ENCODE measurements at regions not wholly inside any gene's neighbourhood (a gene's known extent, or its start where the extent isn't known, plus 50 kb on each side); places are given as distances from the start of the nearest gene placed in this dataset.

DNA sequence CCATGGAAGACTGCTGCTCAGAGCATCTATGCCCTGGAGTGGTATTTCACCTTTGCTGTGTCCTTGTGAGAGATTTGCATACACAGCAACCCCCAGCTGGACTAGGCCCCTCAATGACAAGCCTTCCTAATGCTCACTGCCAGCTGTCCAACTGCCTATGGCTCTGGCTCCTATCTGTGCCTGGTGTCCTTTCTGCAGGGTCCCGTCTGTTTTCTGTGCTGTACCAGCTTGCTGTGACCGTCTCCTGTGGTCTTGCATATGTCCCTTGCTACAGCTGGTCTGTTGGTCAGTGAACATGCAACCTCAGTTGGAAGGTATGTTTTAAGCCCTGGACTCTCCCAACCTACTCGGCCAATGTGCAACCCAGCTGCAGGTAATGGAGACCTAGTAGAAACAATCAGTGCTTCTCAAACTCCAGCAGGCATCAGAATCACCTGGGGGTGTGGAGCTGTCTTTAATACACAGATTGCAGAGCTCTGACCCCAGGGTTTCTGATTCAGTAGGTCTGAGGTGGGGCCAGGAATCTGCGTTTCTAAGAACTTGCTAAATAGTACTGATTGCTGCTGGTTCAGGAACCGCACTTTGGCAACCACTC lies 306.4 kb upstream of the ZNF32 start:
- 89 to 93% methylated on average over 5 of the region's 5 CpGs for WGBS, 2 donors
- H3K27ac ChIP-seq: no peak overlapping the region
- no peak overlapping the region for H3K4me3 ChIP-seq
- DNase-seq (no peak), ATAC-seq (no peak)
- H3K27me3 ChIP-seq: no peaks in the 10 kb centered on the region
- intact Hi-C loops (cut with DNase I): no loop called here
- no peaks in the 10 kb centered on the region for H3K36me3 ChIP-seq
- H3K9me3 ChIP-seq: peaks cover 0 to 4% (median 0%) of the 10 kb centered on the region in 11 donors
- TF ChIP-seq, protein P1, sequence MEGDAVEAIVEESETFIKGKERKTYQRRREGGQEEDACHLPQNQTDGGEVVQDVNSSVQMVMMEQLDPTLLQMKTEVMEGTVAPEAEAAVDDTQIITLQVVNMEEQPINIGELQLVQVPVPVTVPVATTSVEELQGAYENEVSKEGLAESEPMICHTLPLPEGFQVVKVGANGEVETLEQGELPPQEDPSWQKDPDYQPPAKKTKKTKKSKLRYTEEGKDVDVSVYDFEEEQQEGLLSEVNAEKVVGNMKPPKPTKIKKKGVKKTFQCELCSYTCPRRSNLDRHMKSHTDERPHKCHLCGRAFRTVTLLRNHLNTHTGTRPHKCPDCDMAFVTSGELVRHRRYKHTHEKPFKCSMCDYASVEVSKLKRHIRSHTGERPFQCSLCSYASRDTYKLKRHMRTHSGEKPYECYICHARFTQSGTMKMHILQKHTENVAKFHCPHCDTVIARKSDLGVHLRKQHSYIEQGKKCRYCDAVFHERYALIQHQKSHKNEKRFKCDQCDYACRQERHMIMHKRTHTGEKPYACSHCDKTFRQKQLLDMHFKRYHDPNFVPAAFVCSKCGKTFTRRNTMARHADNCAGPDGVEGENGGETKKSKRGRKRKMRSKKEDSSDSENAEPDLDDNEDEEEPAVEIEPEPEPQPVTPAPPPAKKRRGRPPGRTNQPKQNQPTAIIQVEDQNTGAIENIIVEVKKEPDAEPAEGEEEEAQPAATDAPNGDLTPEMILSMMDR (IDR thresholded peaks at IDR 0.05): no peak
- peaks cover 0 to 13% (median 0%) of the 10 kb centered on the region in 9 donors for H3K4me1 ChIP-seq

GRCh38 chr10:43953672-43954071 lies 305.0 kb upstream of the ZNF32 start:
- no peak for ATAC-seq
- intact Hi-C loops (cut with DNase I): no loop called here
- TF ChIP-seq, protein P1 (IDR thresholded peaks at IDR 0.05): no peak
- H3K27ac ChIP-seq: no peak overlapping the region
- peaks cover 0 to 4% (median 0%) of the 10 kb centered on the region in 11 donors for H3K9me3 ChIP-seq
- no peak for DNase-seq
- no peak overlapping the region for H3K4me3 ChIP-seq
- H3K27me3 ChIP-seq: no peaks in the 10 kb centered on the region
- no peaks in the 10 kb centered on the region for H3K36me3 ChIP-seq
- peaks cover 0 to 7% (median 0%) of the 10 kb centered on the region in 9 donors for H3K4me1 ChIP-seq
- 90 to 92% methylated on average over 3 of the region's 3 CpGs for WGBS, 2 donors

DNA sequence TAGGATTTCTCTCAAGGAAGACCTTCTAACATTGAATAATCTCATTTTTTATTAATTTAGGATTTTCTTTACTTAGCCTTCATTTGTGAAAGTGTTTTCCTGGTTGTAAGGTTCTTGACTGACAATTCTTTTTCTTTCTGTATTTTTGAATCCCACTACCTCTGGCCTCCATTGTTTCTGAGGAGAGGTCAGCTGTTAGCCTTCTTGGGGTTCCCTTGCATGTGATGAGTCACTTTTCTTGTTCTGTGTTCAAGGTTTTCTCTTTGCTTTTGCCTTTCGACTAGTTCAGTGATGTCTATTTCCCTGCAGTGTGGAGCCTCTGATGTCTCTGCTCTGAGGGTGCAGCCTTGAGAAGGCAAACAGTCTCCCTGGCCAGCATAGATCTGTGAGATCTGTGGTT lies 304.1 kb upstream of the ZNF32 start:
- WGBS, 2 donors: 94 to 96% methylated on average over 1 of the region's 1 CpG
- ATAC-seq: no peak
- no peak for DNase-seq
- Histone ChIP-seq H3K27me3 (no peaks in the 10 kb centered on the region), H3K9me3 (peaks cover 0 to 9% (median 0%) of the 10 kb centered on the region in 11 donors), H3K4me1 (peaks cover 0 to 6% (median 0%) of the 10 kb centered on the region in 9 donors), H3K36me3 (no peaks in the 10 kb centered on the region), H3K27ac (no peak overlapping the region), H3K4me3 (no peak overlapping the region)
- TF ChIP-seq, protein P1 (IDR thresholded peaks at IDR 0.05): no peak
- intact Hi-C loops (cut with DNase I): no loop called here

DNA sequence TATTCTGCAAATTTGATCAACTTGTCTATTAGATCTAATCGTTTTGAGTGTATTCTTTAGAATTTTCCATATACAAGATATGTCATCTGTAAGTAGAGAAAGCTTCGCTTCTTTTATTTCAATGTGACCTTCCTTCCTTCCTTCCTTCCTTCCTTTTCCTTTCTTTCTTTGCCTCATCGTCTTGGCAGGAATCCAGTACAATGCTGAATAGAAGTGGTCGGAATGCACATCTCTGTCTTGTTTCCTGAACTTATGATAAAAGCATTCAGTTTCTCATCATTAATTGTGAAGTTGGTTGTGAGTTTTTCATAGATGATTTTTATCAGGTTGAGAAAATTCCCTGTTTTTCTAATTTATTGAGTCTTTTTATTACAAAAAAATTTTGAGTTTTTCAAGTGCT lies 300.7 kb upstream of the ZNF32 start:
- WGBS, 2 donors: 46 to 62% methylated on average over 4 of the region's 4 CpGs
- peaks cover 0 to 14% (median 0%) of the 10 kb centered on the region in 11 donors for H3K9me3 ChIP-seq
- H3K36me3 ChIP-seq: no peaks in the 10 kb centered on the region
- no peak for DNase-seq
- intact Hi-C loops (cut with DNase I): no loop called here
- peaks cover 0 to 11% (median 0%) of the 10 kb centered on the region in 9 donors for H3K4me1 ChIP-seq
- H3K27ac ChIP-seq: no peak overlapping the region
- TF ChIP-seq, protein P1 (IDR thresholded peaks at IDR 0.05): no peak
- no peak for ATAC-seq
- no peak overlapping the region for H3K4me3 ChIP-seq
- H3K27me3 ChIP-seq: no peaks in the 10 kb centered on the region

Data from heart right ventricle (tissue), 16 donors.